Spleen (tissue), 7 donors: ENCODE measurements at regions not wholly inside any gene's neighbourhood (a gene's known extent, or its start where the extent isn't known, plus 50 kb on each side); places are given as distances from the start of the nearest gene placed in this dataset.

ENCODE experiments used
- POLR2AphosphoS5 ChIP-seq, 3 donors: sonication (generic); formaldehyde crosslinking; IDR thresholded peaks; one replicate each; pipeline ENCODE4 v1.5.1; 2017; ENCODE audit warnings: antibody characterized with exemption in 3 of 3
- TF ChIP-seq, protein P1 (sequence below), 11 experiments: fragments of 200-600 bp in 7 of 11; fragments of 450-650 bp in 4 of 11; sonication (generic) in 4 of 11; IDR thresholded peaks in 8 of 11; conservative IDR thresholded peaks in 3 of 11; 1 replicate in 7 of 11; 2 replicates in 4 of 11; pipeline versions ENCODE4 v1.4.0 to v1.8.0; 2016 to 2021; ENCODE audit warnings: antibody characterized with exemption in 11 of 11, inconsistent platforms in 4 of 11, mild to moderate bottlenecking in 1 of 11
- donor health status: DM: no; HTN: no; CAD: no; lungs with moderate emphysema.
- donor health status: DM: no; HTN: no; CAD: no.
- donor health status: DM: no; HTN: no; CAD: no.

DNA sequence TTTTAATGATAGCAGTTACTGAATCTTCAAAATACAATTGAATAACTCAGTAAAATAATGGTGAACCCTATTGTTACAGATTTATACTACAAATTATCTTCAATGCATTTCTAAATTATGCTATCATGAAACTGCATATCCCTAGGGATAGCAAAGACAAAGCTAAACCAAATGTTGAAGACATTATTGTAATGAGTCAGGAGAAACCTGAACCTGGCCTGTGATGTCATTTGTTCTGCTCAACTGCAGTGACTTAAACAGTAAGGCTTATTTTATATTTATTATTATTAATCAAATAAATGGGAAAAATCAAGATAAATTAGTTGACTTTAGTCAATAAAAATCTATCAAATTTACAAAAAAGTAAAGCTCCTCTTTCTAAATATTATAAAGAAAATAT lies 100.3 kb downstream of the UCHL5 start:
- TF ChIP-seq, protein P1, sequence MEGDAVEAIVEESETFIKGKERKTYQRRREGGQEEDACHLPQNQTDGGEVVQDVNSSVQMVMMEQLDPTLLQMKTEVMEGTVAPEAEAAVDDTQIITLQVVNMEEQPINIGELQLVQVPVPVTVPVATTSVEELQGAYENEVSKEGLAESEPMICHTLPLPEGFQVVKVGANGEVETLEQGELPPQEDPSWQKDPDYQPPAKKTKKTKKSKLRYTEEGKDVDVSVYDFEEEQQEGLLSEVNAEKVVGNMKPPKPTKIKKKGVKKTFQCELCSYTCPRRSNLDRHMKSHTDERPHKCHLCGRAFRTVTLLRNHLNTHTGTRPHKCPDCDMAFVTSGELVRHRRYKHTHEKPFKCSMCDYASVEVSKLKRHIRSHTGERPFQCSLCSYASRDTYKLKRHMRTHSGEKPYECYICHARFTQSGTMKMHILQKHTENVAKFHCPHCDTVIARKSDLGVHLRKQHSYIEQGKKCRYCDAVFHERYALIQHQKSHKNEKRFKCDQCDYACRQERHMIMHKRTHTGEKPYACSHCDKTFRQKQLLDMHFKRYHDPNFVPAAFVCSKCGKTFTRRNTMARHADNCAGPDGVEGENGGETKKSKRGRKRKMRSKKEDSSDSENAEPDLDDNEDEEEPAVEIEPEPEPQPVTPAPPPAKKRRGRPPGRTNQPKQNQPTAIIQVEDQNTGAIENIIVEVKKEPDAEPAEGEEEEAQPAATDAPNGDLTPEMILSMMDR (IDR thresholded peaks at IDR 0.05 in 8 of 11, conservative IDR thresholded peaks at IDR 0.05 in 3 of 11): no peak
- no peak for TF ChIP-seq POLR2AphosphoS5 (IDR thresholded peaks at IDR 0.05)
